DMS114 treated with DMSO at 0.1 percent for 48 hours (cell line): ENCODE measurements at regions not wholly inside any gene's neighbourhood (a gene's known extent, or its start where the extent isn't known, plus 50 kb on each side); places are given as distances from the start of the nearest gene placed in this dataset.

Experiments used
- DNase-seq: peaks from one replicate; lab custom pipeline; 2025; ENCODE audit not compliant: unreplicated experiment; lab: John Stamatoyannopoulos, UW

DNA sequence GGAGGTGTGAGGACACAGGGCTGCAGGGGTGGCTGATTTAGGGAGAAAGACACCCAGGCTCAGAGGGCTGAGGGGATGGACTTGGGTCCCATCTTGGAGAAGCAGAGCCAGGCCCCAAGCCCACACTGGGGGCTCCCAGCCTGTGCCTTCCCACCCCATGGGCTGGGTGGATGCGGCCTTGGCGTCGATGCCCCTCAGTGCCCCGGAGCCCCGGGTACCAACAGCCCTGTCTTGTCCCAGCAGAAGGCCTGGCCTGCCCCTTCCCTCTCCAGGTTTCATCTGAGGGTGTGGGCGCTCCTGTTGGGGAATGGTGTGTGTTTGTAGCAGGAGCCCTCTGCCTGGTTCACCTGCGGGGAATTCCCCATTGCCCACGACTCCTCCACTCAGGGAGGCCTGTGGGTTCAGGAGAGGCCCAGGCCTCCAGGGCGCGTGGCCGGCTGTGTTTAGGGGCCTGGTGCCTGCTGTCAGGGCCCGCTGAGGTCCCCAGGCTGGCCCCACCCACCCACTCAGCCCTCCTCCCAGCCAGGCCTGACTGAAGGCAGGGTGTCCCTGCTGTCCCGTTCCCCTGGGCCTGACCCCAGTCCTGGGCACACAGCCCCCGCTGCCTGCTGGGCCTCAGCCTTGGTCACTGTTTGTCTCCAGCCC, 51.1 kb upstream of the BEGAIN start:
- DNase-seq: no peak

DNA sequence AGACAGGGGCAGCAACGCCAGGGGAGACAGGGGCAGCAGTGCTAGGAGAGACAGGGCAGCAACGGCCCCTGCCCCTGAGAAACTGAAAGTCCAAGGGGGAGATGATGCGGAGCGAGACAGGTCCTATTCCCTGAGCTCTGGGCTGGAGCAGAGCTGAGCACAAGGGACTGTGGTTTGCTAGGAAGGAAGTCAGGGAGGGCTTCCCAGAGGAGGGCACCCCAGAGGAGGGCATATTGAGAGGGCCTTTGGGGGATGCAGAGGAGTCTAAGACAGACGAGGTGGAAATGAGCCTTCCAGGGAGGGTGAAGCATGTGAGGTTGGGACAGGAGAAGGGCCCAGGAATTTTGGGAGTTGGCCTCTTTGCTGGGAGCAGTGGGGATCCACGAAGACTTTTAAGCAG, 52.1 kb upstream of the BEGAIN start:
- no peak for DNase-seq

DNA sequence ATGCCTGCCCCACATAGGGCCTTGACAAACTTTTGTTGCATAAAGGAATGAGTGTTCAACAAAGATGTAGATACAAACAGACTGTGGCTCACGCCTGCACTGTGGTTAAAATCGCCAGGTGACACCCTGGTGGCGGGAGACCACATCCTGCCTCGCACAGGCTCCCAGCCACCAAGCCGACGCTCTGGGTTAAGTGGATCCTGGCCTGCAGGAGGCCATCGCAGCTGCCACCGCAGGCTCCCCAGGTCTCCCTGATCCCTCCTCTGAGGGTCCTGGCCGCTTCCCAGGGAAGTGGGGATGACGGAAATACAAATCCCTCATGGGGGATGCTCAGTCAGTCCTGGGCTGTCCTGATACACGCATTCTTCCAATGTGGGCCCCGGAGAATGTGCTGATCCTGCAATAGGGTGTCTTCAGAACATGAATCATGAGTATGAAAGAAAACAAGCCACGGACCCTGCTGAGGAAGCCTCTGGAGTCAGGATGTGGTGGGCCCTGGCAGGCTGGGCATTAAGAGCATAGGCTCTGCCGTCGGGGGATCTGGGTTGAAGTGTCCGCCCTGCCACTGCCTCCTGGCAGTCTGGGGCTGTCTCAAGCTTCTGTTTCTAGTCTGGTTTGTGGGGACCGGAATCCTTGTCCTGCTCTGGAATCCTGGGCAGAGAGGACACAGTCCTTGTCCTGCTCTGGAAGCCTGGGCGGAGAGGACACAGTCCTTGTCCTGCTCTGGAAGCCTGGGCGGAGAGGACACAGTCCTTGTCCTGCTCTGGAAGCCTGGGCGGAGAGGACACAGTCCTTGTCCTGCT, 53.5 kb upstream of the BEGAIN start:
- no peak for DNase-seq

DNA sequence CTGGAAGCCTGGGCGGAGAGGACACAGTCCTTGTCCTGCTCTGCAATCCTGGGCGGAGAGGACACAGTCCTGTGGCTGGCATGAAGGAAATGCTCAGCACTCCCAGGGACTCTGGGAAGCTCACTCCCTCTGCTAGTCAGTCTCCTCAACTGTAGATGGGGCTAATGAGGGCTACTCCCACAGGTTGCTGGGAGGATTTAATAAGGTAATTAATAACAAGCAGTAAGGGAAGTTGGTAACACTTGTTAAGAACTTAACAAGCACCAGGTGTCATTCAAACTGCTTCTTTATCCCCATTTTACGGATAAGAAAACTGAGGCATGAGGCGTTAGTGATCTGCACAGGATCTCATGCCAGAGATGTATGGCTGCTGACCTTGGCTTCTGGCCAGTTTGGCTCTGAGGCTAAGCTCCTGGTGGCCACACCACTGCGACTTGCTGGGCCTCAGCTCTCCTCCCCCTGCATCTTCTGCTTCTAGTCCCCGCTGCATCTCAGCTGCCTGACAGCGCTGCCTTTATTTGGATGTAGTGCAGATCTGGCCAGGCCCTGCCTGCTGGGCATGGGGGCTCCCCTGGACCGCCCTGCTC, 54.1 kb upstream of the BEGAIN start:
- DNase-seq: no peak

DNA sequence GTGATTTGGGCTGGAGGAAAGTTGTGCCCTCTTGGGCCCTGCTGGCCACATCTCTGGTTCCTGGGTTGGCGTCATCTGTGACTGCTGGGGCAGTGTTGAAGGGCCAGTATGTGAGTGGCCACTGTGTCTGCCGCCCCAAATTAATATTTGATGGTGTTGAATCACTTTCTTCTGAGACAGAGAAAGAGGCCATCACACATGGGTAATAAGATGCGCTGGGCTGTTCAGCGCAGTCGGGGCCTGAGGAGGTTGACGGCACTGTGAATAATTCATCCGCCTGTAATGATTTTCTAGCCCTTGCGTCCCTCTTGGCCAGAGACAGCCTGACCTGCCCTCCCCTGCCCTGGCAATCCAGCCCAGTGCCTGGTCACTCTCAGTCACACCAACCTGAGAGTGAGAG, 56.2 kb upstream of the BEGAIN start:
- no peak for DNase-seq

DNA sequence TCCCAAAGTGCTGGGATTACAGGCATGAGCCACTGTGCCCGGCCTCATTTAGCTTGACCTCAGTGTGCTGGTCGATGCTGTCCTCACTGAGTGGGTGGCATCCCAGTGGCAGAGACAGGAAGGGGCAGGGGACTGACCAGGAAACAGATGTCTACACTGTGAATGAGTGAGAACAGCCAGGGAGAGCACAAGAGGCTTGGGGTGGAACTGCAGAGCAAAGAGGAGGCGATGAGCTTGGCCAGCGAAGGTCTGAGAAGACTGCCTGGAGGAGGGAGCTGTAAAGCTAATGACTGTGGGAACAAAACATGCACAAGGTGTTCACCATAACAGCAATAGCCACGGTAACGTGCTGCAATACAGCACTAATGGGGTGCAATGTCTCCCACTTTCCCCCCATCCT, 57.2 kb upstream of the BEGAIN start:
- no peak for DNase-seq

DNA sequence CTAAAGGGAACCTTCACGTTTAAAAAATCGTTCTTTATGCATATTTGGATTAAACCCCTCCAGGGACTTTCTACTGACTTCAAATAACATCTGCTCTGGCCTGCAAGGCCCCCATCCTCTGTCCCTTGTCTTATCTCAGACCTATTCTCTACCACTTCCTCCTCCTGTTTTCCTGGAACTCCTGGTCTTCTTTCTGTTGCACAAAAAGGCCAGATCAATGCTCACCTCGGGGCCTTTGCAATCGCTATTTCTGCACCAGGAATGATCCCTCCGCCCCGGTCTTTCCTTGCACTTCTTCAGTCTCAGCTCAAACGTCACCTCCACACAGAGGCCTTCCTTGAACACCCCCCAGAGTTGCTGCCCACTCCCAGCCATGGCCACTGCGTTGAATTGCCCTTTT, 57.6 kb upstream of the BEGAIN start:
- no peak for DNase-seq

DNA sequence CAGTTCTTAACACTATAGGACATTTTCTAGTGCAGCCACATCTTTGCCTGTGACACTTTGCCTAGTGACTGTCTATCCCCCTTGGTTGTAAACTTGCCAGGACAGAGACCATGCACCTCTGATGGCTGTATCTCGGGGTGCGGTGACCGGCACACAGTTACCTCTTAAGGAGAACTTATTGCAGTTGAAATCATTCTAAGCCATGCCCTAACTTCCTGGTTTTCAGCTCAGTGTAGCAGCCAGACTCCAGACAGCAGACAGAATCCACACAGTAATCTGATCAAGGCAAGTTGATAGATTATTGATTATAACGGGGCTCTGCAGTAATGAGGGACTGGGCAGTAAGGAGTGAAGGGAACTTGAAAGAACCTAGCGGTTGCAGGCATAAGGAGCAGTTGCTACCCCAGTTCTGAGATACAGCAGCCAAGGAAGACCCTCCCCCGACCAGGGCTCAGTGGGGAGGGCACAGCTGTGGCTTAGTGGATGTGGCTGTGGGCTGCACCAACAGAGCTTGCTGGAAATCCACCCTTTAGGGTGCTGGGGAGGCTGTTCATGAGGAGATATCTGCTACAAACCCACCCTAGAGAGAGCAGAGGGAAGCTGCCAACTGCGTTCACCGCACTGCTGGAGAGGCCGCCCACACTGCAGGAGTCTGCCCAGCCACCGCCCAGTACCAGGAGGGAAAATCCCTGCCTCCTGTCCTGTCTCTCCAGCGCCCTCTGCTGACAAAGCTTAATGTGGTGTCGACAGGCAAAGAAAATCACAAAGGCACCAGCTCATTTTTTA, 58.2 kb upstream of the BEGAIN start:
- DNase-seq: peak; percentile 46

DNA sequence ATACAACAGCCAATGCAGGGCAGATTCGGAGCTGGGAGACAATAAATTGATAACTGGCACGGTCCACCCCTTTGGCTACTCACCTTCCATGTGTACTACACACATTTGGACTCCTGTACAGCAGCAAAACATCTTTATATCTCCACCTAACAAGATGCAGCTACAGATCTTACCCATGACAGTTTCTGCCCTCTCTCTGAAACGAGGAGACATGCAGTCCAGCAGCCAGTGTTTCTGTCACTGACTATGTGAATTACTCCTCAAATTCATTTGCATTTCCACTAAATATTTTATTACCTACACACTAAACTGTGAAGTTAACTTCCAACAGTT, 58.7 kb upstream of the BEGAIN start:
- no peak for DNase-seq

DNA sequence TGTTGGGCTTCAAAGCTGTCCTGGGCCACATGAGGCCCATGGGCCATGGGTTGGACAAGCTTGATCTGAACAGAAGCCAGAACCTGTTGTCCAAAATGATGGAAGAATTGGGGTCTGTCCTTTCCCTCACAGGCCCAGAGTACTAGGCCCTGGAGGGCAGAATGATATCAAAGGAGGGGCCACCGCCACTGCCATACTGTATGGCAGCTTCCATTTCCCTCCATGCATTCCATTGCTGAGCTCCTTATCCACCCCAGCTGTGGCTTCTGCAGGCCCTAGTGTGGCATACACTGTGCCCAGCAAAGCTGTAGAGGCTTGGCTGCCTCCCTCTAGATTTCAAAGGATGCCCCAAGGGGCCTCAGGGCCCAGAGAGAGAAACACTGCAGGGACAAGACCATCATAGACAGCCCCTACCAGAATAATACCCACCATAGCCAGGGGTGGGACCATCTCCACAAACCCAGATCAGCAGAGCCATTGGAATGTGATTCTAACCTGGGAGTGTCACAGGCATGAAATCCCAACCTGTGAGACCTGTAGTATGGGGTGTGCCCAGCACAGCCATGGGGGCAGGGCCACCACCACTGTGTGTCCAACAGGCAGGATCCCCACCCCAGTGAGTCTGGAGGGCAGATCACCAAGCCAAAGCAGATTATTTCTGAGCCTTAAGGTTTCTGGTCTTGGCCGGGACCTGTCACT, 61.4 kb upstream of the BEGAIN start:
- no peak for DNase-seq

DNA sequence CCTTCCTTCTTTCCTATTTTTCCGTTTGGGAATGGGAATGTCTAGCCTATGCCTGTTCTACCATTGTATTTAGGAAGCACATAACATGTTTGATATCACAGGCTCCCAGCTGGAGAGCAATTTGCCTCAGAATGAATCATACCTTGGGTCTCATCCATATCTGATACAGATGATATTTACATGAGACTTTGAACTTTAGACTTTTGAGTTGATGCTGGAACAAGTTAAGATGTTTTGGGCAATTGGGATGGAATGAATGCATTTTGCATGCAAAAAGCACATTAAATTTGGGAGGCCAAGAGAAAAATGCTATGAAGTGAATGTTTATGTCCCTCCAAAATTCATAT, 61.9 kb upstream of the BEGAIN start:
- DNase-seq: no peak

DNA sequence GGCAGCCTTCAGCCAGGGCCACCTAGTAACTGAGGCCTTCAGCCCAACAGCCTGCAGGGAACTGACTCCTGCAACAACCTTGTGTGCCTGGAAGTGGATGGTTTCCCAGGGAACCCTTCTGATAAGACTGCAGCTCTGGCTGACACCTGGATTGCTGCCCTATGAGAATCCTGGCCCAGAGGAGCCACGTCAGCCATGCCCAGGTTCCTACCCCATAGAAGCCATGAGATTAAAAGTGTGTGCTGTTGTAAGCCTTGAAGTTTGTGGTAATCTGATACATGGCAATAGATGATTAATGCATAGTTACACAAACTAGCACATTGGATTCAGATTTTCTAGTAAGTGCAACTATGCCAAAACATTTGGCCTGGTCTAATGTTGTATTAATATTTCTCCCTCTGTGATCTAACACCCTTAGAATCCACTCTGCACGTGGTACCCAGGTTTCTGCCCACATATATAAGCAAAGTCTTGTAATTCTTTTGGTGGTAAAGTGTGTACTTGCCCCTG, 64.8 kb upstream of the BEGAIN start:
- no peak for DNase-seq

DNA sequence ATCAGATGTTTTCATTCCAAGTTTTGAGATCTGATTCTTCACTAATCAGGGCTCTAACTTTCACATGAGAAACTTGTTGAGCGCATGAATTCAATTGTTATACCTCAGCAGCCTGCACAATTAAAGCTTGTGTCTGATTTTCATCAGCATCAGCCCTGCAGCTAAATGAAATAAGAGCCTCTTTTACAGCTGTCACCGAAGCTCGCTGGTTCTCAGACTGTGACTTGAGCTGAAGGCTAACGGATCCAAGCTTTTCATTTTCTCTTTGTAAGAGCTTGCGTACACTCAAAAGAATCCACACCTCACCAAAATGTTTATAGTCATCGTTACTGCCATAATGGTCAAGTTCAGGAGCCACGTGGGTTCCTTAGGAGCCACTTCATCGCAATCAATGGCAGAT, 65.5 kb upstream of the BEGAIN start:
- no peak for DNase-seq

DNA sequence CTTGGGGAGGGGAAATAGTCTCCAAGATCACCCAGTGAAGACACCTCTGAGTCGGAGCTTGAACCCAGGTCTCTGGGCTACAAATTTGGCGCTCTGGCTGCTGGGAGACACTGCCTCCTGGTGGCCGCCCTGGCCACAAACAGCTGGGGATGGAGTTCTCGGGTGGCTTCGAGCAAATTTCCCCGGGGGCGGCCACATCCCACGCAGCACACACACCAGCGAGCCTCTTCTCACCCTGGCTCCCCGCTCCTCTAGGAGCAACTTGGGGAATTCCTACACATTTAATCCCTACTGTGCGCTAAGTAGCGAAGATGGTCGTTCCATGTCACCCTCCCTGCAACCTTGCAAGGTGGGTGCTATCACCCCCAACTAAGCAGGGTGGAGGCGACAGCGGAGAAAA, 66.2 kb upstream of the BEGAIN start:
- DNase-seq: no peak

DNA sequence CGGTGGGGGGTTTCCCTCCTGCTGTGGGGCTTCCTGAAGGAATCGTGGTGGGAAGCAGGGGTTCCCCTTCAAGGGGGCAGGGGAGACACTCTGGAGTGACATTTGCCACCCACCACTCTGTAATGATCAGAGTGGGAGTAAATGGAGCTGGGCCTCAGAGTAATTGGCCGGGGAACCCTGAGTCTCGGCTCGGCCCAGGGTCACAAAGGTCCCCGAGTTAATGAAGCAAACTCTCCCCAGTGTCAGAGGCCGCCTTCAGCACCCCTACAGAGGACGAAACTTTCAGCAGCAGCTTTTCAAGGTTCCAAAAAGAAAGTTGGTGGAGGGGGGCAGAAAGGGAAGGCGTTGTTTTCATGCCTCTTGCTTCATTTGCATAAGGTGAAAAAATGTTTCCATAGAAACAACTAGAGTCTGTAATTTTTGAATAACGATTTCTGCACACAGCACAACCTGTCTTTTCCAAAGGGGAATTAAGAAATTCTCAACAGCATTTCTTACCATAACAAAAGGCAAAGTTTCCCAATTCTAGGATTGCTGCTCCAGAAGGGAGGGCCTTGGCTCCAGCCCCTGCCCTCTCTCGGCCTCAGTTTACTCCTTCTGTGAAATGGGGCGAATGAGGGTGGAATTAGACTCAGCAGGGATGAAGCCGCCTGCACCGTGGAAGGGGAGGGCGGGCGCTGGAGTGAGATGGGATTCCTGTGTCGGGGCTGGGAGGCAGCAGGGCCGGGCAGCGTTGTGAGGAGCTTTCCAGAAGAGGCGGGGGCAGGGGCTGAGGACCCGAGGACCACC, 67.0 kb upstream of the BEGAIN start:
- DNase-seq: no peak

DNA sequence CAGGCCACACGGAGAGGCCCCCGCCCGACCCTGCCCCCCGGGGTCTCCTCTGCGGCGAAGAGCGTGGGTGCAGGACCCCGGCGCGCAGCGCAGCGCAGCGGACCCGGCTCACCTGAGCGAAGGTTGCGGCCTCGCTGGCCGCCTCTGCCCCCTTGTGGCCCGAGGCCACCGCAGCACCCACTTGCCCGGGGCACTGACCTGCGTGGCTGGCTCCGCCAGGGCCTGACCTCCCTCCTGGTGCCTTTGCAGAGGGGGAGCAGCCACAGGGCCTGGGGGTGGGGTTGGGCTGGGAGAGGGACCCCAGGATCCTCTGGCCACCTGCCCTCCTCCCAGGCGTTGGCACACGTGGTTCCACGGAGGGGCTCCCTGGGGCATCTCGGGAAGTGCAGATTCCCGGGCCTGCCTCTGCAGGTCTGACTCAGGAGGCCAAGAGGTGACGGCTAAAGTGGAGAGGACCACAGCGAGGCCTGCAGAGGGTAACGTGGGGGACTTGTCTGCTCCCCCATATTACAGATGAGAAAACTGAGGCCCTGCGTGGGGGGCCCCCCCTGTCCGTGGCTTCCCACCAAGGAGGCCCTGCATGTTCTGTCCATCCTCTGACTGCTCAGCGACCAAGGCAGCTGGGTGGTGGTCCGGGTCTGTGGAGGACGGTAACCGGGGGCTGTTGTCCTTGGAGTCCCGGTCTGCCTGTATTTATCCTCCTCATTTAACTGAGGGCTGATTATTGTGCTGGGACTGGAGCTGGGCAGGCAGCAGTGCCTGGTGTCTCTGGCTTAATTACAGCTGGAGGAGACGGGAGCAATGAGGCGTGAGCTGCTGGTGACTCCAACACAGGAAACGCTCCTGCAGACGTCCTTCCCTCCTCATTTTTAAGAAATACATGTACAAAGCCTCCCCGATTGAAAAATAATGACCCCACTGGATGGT, 67.9 kb upstream of the BEGAIN start:
- DNase-seq: no peak

DNA sequence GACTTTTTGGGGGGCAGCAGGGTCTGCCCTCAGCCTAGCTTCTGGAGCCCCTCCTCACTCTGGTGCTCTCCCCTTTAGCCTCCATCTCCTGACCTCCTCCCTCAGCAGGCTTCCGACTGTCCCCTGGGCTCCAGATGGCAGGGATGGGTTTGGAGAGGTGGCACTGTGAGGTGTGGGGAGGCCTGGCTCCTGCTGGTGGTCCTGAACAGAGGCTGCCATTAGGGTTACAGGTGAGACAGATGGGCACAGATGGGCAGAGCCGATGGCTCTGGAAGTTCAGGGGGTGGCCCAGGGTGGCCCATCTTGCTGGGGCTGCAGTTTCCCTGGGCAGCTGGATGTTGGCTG, 68.5 kb upstream of the BEGAIN start:
- DNase-seq: no peak

DNA sequence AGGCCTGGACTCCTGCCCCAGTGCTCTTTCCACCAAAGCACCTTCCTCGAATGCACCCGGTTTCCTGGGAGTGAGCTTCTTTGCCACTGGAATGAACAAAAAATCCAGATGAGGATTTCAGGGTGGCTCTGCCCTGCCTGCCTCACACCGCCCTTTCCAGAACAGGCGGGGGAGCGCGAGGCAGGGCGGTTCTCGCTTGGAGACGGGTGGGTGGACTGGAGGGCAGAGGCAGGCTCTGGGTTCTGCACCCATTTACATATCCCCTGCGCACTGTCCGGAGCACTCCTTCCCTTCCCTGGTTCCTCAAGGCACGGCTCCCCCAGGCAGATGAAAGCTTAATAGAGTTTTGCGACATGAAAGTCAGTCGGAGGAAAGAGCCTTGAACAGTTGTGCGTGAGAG, 69.7 kb upstream of the DLK1 start:
- DNase-seq: no peak

DNA sequence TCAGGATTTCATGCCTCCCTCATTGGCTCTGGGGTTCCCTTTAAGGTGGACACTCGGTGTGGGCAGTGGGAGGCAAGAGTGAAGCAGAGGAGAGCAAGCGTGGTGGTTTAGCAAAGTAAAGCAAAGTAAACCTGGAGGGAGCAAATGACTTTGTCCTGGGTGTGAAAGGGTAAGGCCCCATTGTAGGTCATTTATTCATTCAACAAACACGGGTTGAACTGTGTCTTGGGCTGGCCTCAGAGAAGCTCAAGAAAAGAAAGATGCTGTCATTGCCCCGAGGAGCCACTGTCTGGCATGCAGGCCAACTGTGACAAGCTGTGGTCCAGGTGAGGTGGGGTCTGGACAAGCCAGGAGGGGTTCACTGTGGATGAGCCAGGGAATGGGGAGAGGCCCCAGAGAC, 68.9 kb upstream of the DLK1 start:
- no peak for DNase-seq
